ENCODE measurements at regions not wholly inside any gene's neighbourhood (a gene's known extent, or its start where the extent isn't known, plus 50 kb on each side); places are given as distances from the start of the nearest gene placed in this dataset.

DNA sequence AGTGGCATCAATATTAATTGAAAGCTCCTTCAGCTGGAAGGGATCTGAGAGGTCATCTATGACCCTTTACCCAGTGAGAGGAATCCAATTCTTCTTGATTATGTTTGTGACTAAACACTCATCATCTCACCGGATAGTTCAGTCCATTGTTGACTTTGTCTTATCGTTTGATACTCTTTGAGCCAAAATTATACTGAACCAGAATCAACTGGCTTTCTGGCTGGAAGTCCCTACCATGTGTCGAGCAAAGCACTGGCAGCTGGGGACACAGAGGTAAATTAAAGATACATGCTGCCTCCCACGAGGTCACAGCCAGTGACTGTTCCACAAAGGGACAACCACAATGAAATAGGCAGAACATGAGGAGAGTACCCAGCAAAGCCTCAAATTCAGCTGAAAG is 91.4 kb upstream of the FHL2 start:
- TF ChIP-seq EZH2 (IDR thresholded peaks at IDR 0.05; ENCODE audit: insufficient read depth, poor library complexity, severe bottlenecking) (no peak), EZH2phosphoT487 (IDR thresholded peaks at IDR 0.05; ENCODE audit: insufficient read depth, low read depth) (no peak)
